ENCODE measurements at regions not wholly inside any gene's neighbourhood (a gene's known extent, or its start where the extent isn't known, plus 50 kb on each side); places are given as distances from the start of the nearest gene placed in this dataset.

- ChIA-PET POLR2A (no interaction called here), CTCF (ENCODE audit: low intra/inter-chr PET ratio, low total read pairs) (no interaction called here)
- ATAC-seq (no peak), FAIRE-seq (no peak), DNase-seq (ENCODE audit: low spot score) (no peak)
- Histone ChIP-seq H3K36me3 (replicated peaks in 1 of 2; ENCODE audit: control insufficient read depth in 1 of 2, insufficient read depth in 2 of 2, low read length in 2 of 2) (no peaks in the 10 kb centered on the region), H3K79me2 (ENCODE audit: insufficient read depth, low read length) (no peaks in the 10 kb centered on the region), H4K20me1 (ENCODE audit: insufficient read depth, low read length) (no peaks in the 10 kb centered on the region), H2AFZ (ENCODE audit: low read length) (no peak overlapping the region), H3K4me1 (ENCODE audit: insufficient read depth, low read length) (no peaks in the 10 kb centered on the region), H3K4me2 (ENCODE audit: low read depth, low read length) (no peak overlapping the region), H3K9me3 (ENCODE audit: low read length) (no peaks in the 10 kb centered on the region), H3K4me3 (replicated peaks in 1 of 3; ENCODE audit: insufficient read depth in 1 of 3, low read depth in 2 of 3, low read length in 3 of 3) (no peak overlapping the region), H3K27ac (ENCODE audit: extremely low read length, insufficient read depth, low read length) (no peak overlapping the region), H3K9ac (ENCODE audit: insufficient read depth, low read depth, low read length) (no peak overlapping the region), H3K27me3 (ENCODE audit: control insufficient read depth in 1 of 2, insufficient read depth in 2 of 2, low read length in 2 of 2) (no peaks in the 10 kb centered on the region)
- intact Hi-C loops (cut with micrococcal nuclease; ENCODE audit: unreplicated experiment) (no loop called here), in situ Hi-C loops (cut with HindIII; ENCODE audit: extremely low pct_ligation_motif_present, low pct_unique_long_range_greater_than_20kb) (no loop called here)
- no TSS peak for BruUV-seq (replicated peaks)
- 25% methylated on average over 9 of the region's 9 CpGs for WGBS (ENCODE audit: low lambda C conversion rate)
- TF ChIP-seq PITX1 (CRISPR knock-in tag; IDR thresholded peaks at IDR 0.05) (no peak), GLMP (CRISPR knock-in tag; IDR thresholded peaks at IDR 0.05; ENCODE audit: borderline replicate concordance) (no peak), CENPBD1 (CRISPR knock-in tag; IDR thresholded peaks at IDR 0.05; ENCODE audit: borderline replicate concordance, low read depth) (no peak), NPAS2 (CRISPR knock-in tag; IDR thresholded peaks at IDR 0.05; ENCODE audit: borderline replicate concordance) (no peak), SRSF1 (optimal IDR thresholded peaks at IDR 0.05; ENCODE audit: low read depth, low read length) (no peak), REPIN1 (CRISPR knock-in tag; IDR thresholded peaks at IDR 0.05; ENCODE audit: borderline replicate concordance, low read depth) (no peak), PHF5A (CRISPR knock-in tag; IDR thresholded peaks at IDR 0.05; ENCODE audit: low read depth, unreplicated experiment) (no peak), SRSF9 (IDR thresholded peaks at IDR 0.05; ENCODE audit: borderline replicate concordance, insufficient read depth, low read depth, low read length, poor library complexity, severe bottlenecking) (no peak), ZBTB26 (CRISPR knock-in tag; IDR thresholded peaks at IDR 0.05; ENCODE audit: borderline replicate concordance) (no peak), BATF2 (CRISPR knock-in tag; IDR thresholded peaks at IDR 0.05) (no peak), ZFP62 (CRISPR knock-in tag; IDR thresholded peaks at IDR 0.05) (no peak), PATZ1 (CRISPR knock-in tag; IDR thresholded peaks at IDR 0.05) (no peak)
These were observed 1571.9 kb downstream of the ADGRL3 start for GRCh38 chr4:62771983-62772557.

Measured in HepG2 (cell line).